HK-2 (cell line): ENCODE measurements at regions not wholly inside any gene's neighbourhood (a gene's known extent, or its start where the extent isn't known, plus 50 kb on each side); places are given as distances from the start of the nearest gene placed in this dataset.
A peak's percentile ranks its signal among the peaks of the same experiment; 100 is the strongest.

Experiments
- DNase-seq: peaks from one replicate; pipeline ENCODE4 v3.0.0-alpha.2; 2018; ENCODE audit not compliant: unreplicated experiment

DNA sequence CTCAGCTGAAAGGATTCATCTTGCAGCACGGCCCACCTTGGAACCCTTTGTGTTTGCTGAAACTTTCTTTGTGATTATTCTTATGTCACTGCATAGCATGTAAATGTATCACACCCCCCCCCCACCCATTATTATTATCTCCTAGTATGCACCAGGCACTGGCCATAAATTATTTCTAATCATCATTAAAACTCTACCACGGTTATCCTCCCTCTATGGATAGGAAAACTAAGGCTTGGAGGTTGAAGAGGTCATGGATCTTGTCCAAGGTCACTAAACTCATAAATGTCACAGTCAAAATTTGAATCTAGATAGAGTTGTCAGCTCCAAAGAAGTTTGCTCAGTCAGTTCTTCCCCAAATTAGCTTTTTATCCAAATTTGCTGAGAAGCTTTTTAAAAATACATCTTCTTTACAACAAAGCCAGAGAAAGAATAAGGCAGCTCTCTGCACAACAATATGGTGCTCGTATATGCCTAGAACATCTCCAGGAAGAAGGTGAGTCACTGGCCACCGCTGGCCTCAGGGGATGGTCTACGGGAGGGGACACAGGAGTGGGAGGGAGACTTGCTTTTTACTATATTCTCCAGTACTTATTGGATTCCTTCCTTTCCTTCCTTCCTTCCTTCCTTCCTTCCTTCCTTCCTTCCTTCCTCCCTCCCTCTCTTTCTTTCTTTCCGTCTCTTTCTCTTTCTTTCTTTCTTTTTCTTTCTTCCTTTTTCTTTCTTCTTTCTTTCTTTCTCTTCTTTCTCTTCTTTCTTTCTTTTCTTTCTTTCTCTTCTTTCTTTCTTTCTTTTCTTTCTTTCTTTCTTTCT is 134.5 kb downstream of the VEGFA start:
- no peak for DNase-seq

DNA sequence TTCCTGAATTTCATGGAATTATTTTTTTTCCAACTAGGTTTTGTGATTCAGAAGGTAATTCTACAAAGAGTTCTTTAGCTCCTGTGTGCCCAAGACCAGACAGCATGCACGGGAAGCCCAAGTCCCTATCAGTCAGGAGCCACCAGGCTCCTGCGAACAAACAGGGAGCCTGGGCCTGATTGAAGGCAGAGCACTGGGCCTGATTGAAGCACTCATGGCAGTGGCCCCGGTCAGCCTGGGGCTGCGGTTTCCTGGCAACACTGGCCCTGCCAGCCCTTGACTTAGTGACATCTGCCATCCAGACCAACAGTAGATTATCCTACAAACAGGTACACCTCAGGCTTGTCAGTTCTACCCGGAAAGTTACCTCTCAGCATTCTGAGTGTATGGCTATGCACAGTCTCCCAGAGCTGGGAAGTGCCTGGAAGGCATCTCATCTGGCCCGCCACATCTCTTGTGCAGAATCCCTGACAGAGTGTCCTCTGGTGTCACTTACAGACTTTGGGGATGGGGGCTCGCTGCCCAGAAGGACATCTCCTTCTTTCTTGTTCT is 133.8 kb downstream of the VEGFA start:
- DNase-seq, result no peak

DNA sequence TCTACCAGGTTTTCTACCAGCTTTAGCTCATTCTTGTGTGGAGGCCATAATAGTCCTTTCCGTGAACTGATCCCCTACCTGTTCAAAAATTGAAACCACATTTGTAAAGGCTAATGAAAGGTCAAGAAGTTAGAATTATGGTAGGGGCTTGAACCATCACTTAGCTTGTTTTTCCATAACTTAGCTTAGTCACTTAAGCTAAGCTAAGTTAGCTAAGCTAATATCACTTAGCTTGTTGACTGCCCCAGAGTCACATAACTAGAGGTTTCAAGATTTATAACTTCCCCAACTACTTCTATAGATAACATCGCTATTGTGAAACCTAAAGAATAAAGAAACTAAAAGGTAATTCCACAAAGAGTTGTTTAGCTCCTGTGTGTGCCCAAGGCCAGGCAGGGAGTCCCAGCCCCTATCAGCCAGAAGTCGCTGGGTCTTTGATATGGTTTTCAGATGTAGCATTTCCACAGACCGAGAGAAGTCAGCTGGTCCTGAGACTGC is 131.8 kb downstream of the VEGFA start:
- no peak for DNase-seq

DNA sequence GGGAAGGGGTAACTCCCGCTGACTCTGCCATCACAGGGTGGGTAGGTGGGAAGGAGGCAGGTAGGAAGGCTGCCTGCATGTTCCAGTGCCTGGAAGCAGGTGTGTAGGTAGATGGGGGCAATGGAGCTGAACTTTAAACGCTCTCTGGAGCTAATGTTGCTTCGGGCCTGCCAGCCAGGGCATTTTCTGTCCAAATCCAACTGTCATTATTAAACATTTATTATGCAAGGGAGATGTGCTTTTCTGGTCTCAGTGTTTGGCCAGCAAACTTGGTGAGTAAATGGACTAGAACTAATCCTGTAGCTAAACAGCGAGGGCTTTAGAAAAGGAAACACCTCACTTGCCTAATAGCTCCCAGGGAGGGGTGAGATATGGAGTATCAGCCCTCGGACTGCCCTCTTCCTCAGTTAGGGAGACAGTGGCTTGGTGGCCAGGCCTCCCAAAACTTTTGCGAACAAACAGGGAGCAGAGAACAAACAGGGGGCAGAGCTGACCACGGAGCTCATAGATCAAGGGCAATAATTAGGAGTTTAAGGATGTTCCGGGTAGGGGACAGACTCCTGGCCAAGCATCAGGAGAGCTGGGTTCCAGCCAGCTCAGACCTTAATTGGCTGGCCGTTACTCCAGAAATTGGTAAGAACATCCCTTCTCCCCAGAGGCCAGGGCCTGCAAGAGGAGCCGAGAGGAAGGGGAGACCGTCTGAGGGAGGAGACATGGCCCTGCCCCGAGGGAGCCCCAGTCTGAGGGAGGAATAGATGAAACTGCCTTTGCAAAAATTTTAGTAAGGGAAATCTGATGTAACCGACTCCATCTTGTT is 131.1 kb downstream of the VEGFA start:
- no peak for DNase-seq

DNA sequence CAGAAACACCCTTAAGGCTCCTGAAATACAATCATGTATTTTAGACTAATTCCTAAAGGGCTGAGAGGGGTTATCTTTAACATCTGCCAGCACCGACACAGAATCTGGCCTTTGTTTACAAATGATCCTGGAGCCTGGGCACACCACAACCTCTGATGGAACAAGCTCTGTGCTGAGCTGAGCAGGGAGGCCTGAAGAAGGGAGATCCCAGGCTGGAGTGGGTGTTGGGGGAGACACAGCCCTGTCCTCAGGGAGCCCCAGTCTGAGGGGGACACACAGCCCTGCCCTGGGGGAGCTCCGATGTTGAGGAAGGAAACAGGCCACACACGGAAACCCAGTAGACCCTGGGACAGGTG is 130.5 kb downstream of the VEGFA start:
- no peak for DNase-seq

DNA sequence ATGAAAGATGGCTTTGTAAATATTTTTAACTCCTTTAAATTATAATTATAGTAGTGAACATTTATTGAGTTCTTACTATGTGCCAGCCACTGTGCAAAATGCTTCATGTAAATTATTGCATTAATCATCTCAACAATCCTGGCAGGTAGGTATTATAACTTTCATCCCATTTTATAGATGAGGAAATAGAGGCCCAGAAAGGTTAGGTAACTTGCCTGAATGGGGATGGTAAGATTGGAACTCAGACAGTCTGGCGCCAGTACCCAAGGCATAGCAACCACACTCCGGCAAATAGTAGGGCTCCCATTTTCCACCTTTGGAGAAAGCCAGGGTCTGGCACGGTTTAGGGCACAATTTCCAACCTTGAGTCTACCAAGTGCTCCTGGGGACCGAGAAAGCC is 129.8 kb downstream of the VEGFA start:
- no peak for DNase-seq

DNA sequence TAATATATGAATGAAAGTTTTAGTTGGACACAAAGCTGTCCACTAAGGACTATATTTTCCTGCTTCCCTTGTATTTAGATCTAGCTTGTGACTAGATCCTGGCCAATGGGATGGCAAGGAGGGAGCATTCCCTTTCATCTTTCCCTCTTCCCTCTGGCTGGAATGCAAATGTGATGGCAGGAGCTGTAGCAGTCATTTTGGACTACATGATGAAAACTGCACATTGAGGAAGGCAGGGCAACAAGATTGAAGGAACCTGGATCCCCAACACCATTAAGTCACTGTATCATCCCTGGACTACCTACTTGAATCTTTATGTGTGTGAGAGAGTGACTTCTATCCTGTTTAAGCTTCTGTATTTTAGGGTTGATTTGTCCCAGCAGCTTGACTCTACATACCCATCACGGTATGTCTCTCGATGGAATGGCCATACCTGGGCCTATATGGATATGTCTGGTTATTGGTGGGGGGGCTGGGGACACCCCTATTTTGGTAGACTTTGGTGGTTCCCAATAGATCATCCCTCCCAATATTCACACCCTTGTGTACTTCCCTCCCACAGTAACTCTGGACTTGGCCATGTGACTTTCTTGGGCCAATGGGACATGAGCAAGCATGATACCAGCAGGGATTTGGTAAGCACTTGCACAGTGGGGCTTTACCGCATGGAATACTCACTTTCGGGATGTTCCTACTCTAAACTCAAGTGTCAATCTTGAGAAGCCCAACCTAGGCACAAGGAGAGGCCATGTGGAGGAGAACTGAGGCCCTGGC is 128.5 kb downstream of the VEGFA start:
- DNase-seq, result no peak

DNA sequence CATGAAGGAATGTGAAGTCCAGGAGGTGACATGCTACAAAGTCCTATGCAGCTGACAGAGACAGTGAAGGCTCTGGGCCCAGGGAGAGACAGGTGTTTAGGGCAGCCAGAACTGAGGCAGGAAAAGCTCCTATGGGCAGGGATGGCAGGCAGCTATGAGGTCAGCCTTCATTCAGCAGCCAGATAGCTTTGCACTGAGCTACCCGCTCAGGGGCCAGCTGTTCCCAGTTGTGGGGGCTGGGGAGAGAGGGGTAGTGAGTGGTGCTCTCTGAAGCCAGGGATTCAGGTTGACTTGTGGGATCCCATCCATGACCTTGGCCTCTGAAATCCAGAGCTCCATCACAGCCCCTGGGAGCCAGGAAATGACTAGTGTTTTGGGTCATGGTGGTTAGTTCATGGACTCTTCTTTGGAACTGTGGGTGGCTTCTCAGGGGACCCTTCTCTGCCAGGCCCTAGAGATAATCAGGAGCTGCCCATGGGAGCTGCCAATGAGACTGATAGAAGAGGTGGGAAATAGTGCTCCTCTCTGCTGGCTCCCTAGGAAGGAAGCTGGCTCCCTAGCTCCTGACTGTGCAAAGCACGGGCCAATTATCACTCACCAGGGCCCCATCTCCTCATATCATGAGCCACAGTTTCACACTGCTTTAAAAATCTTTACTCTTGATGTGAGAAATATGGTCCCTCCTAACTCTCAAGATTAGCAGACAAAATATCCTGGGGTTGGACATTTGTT is 127.7 kb downstream of the VEGFA start:
- DNase-seq, result no peak

DNA sequence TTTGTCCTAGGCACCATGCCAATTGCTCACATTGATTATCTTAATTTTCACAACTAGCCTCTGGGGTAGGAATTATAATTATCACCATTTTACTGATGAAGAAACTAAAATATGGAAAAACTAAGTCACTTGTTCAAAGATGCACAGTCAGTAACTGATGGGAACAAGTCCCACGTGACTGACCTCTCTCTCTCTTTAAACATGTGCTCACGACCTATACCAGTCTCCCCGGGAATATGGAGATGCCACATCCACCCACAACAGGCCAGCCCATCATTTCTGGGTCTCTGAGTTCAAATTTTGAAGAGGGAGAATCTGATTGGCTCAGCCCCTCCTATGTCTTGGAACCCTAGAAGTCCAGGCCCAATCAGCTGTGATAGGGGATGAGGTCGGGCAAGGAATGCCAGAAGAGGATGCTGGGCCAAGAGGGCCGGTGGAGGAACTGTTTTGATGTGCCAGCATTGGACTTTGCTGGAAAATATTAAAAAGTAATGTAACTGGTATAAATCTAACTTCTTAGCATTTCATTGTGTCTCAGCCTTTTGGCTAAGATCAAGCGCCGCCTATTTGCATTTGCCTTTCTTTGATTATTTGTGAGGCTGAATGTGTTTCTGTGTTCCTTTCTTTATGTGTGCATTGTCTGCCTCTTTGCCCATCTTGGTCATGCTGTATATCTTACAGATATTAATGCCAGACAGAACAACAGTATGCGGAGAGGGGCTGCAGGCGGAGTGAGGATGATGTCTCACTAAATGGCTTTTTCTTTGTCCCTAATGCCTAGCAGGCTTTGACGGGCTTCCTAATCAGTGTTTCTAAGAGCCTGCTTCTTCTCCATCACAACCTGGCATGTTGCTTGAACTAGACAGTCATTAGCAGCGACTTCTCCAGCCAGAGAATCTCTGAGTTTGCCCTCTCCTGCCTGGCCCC is 126.6 kb downstream of the VEGFA start:
- DNase-seq, result no peak

DNA sequence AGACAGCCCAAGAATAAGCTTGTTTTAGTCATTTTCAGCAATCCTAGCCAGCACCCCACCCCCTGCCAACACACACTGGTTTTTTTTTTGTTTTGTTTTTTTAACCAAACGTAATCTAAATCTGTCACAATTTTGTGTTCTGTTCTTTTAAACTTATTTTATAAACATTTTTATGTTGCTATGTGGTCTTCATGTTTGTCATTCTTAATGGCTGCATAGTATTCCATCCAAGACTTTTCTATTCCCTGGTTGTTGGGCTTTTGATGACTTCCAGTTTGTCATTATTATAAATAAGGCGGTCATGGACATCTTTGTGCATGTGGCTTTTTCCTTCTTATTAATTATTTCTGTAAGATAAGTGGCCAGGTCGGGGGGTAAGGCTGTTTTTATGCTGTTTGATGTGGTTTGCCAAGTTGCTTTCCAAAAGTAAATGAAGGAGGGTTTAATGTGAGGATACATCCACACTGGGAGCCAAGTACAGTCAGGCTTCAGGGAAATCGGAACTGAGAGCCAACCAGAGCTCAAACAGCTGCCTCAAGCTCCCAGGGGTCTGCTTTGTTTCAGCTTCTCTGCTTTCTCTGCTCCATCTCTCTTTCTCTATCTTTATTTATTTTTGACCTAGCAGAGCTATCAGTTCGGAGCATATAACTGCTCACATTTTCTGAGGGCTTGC is 125.8 kb downstream of the VEGFA start:
- DNase-seq, result no peak

DNA sequence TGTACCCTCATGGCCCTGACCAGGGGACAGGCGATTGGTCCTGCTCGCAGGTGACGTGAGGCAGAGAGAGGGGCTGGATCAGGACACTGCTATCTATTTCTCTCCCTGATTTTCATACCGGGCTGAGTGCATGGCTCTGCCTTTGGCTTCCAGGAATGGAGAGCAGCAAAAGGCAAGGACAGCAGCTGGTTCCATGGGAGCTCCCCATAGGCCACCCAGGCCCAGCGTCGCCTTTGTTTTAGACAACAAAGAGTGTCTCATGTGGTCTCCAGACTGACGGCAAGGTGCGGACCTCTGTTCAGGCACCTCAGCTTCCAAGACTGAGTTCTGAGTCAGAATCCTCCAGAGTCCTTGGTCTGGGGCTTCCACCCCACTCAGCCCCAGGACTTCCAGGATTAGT is 123.1 kb downstream of the VEGFA start:
- DNase-seq, result no peak

DNA sequence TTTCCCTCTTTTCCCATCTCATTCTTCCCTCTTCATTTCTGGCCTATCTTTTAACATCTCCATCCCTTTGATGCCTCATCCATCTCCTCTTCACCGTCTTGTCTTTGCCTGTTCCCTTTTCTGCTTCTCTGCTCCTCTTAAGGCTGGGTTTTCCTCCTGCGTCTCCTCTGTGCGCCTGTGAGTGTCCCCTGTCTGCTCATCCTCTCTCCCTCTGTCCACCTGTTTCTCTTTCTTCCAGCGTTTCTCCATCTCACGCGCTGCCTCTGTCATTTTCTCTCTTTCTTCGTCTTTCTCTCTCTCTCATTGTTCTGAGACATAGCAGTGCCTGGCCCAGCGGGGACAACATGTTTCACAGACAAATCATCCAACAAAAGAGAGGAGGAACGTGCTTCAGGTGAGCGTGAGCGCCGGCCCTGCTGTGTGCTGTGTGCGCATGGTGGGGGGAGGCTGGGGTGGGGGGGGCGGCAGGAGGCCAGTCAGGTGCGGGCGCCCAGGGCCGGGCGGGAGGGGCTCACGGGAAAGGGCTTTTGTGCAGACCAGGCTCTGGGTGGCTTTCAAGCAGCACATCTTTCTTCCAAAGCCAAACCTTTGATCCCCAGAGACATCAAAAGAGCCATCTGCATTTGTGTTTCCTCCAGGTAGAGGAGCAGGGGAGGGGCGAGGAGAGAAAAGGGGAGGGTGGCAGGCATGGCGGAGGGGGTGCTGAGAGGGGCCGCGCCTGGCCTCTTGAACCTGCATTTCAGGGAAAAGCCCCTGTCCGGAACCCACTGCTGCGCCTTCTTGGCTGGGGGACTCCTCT is 121.3 kb downstream of the VEGFA start:
- DNase-seq, result no peak

DNA sequence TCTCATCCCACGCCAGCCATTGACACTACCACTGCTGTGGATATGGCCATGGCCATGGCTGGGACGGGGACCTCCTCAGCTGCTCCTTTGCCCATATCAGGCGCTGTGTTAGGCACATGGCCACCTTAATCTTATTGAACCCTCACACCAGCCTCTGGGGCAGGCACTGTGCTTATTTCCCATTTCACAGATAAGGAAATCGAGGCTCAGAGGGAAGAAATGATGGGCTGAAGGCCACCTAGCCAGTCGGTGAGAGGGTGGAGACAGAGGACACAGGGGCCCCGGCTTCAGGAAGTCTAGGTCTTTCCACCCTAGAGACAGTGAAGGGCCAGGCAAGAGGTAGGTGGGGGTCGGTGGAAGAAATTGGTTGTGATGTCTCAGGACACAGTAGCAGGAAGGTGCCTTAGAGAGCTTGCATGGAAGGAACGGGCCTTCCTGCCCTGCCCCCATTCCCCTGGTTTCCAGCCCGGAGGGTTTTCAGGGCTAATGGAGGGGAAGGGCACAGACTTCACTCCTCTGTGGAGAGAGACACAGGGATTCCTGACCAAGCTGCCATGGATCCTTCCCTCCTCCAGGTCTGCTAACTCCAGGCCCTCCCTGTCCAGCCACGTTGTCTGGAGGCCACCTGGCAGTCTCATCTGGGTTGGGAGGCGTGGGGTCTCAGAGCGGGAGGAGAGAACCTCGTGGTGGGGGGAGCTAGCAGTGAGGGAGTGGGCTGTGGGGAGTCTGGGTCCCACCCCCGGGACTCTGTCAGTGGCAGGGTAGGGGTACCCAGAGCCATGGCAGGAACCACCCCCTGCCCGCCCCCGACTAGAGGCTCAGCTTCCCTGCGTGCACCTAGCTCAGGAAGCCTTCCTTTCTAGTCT is 120.4 kb downstream of the VEGFA start:
- DNase-seq, result no peak

DNA sequence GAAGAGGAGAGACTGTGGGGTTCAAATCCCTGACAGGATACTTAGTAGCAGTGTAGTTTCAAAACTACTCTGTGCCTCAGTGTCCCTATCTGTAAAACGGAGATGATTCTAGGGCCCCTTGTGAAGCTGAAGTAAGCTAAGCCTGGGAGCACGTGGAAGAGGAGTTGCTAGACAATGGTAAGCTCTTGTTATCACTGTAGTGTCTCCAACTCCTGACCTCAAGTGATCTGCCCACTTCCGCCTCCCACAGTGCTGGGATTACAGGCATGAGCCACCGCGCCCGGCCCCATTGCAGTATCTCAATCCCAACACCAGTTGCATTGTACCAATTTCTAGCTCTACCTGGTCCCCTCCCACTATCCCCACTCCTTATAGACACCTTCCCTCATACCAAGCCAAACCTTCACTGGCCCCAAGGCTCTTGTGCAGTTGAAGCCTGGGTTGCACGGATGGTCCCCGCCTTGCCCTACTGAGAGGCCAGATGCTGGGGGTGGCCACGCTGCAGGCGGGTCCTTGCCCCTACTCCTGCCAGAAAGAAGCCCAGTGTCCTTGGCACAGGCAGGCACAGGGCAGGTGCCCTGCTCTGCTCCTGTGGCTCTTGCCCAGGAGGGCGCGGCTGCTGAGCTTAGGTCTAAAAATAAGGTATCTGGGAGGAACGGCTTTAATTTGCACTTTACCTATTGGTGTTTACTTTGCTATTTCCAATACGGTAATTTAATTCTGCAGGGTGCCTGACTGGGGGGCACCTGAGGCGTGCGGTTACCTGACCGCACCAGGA is 118.1 kb downstream of the VEGFA start:
- DNase-seq, result peak; percentile 25

DNA sequence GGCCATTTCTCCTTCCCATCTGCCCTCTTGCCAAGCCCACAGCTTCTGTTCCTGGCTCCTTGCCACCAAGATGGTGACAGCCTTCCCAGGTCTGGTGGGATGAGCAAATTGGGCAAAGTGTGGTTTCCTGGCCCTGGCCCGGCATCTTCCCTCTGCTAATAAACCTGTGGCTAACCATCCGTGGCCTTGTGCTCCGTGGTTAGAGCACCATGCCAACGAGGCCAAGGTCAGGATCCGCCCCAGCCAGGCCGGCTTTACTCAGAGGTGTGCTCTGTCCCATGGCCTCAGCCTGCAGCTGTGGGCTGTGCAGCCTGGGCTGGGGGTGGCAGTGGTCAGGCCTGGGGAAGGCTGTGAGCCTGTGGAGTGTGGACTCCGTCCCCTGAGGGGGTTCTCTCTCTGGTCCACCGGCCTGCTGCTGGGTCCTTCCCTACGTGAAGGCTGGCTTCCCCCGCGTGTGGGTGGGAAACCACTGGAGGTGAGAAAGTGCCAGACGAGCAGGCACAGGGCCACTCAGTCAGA is 117.4 kb downstream of the VEGFA start:
- peak; percentile 66 for DNase-seq

DNA sequence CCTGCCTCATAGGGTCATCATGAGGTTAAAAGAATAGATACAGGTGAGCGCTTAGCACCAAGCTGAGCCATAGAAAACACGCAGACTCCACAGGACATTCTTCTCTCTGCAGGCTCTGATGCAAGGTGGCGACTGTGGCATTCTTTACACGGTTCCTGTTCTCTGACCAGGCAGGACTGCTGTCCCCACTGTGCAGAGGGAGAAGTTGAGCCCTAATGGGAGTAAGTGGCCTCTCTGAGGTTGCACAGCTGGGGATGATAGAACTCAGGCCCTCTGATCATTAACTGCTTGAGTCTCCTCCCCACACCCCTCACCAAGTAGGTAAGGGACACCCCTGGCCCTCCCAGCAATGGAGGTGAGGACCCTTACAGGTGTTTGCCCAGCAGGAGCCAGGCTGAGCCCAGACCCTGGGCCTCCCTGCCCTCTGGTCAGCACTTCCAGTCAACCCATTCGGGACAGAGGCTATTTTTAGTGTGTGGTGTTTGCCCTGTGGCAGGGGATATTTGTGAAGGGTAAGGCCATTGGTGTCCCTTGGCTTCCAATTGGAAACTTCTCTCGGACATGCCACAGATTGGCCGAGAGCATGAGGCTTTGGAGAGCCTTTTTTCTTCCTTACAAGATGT is 116.8 kb downstream of the VEGFA start:
- DNase-seq, result peak; percentile 9
